CD4-positive, alpha-beta T cell (primary cell): ENCODE measurements at regions not wholly inside any gene's neighbourhood (a gene's known extent, or its start where the extent isn't known, plus 50 kb on each side); places are given as distances from the start of the nearest gene placed in this dataset.

Experiments
- ATAC-seq: fragments of 200-7000 bp; cut with Tn5 transposase; one replicate; pipeline ENCODE4 v1.10.0; 2022; ENCODE audit warnings: mild to moderate bottlenecking; ENCODE audit not compliant: poor library complexity
- CTCF ChIA-PET: fragments of 350-600 bp; sonication (Branson Sonifier 250); formaldehyde crosslinking; loops from one replicate; lab custom pipeline; 2021; ENCODE audit warnings: antibody characterized with exemption, inconsistent platforms; lab: Charles Lee
- POLR2A ChIA-PET: fragments of 350-600 bp; sonication (Branson Sonifier 250); formaldehyde crosslinking; loops from one replicate; lab custom pipeline; 2021; ENCODE audit warnings: antibody characterized with exemption, inconsistent platforms; lab: Charles Lee
- DNase-seq, 14 experiments: peaks; one replicate each; pipeline ENCODE4 v3.0.0-alpha.2; 2013 to 2020; ENCODE audit warnings: mixed read lengths in 2 of 14
- H3K27ac ChIP-seq, 2 donors: one replicate each; pipeline versions ENCODE4 v1.5.1 to v1.7.0; 2013; ENCODE audit warnings: low read length in 2 of 2, low read depth in 1 of 2, mild to moderate bottlenecking in 1 of 2
- H3K27me3 ChIP-seq, 2 experiments: 1 replicate in 1 of 2; 2 replicates in 1 of 2; pipeline versions ENCODE4 v1.6.1 to v1.7.0; 2013; ENCODE audit warnings: low read length in 2 of 2, control low read depth in 1 of 2, mild to moderate bottlenecking in 1 of 2, moderate library complexity in 1 of 2; ENCODE audit not compliant: insufficient read depth in 2 of 2, control insufficient read depth in 1 of 2
- H3K36me3 ChIP-seq: one replicate; pipeline ENCODE4 v1.6.1; 2013; ENCODE audit warnings: low read length, control low read depth; ENCODE audit not compliant: insufficient read depth
- H3K4me1 ChIP-seq: one replicate; pipeline ENCODE4 v1.6.1; 2013; ENCODE audit warnings: low read length, control low read depth; ENCODE audit not compliant: insufficient read depth
- H3K4me3 ChIP-seq: one replicate; pipeline ENCODE4 v1.5.1; 2013; ENCODE audit warnings: mild to moderate bottlenecking, low read length, moderate library complexity
- H3K9me3 ChIP-seq, 2 experiments: 1 replicate in 1 of 2; 2 replicates in 1 of 2; pipeline versions ENCODE4 v1.6.1 to v1.7.0; 2013; ENCODE audit warnings: low read length in 2 of 2, mild to moderate bottlenecking in 2 of 2, control low read depth in 1 of 2, moderate library complexity in 1 of 2; ENCODE audit not compliant: control insufficient read depth in 1 of 2, insufficient read depth in 1 of 2
- H3K27ac Mint-ChIP-seq: one replicate; pipeline ENCODE4 v1.8.0; 2020; ENCODE audit warnings: mixed read lengths
- H3K27me3 Mint-ChIP-seq: one replicate; pipeline ENCODE4 v1.8.0; 2021; ENCODE audit warnings: mixed read lengths
- H3K36me3 Mint-ChIP-seq: one replicate; pipeline ENCODE4 v1.8.0; 2021; ENCODE audit warnings: low read depth, mixed read lengths
- H3K4me1 Mint-ChIP-seq: one replicate; pipeline ENCODE4 v1.8.0; 2021; ENCODE audit warnings: low read depth, mixed read lengths
- H3K4me3 Mint-ChIP-seq: one replicate; pipeline ENCODE4 v1.8.0; 2020; ENCODE audit warnings: mild to moderate bottlenecking, mixed read lengths
- H3K9me3 Mint-ChIP-seq: one replicate; pipeline ENCODE4 v1.8.0; 2020; ENCODE audit warnings: mixed read lengths
- intact Hi-C, 2 experiments: fragments of 100-400 bp; cut with DNase I in 1 of 2; cut with micrococcal nuclease in 1 of 2; formaldehyde crosslinking; loops; one replicate each; pipeline versions ENCODE4 v1.15.1 to v1.9.0; 2023 to 2025; cut with DNase I, micrococcal nuclease
- TF ChIP-seq, protein P1 (sequence below): fragments of 200-600 bp; IDR thresholded peaks from one replicate; pipeline ENCODE4 v1.8.0; 2022; ENCODE audit warnings: antibody characterized with exemption, mild to moderate bottlenecking

DNA sequence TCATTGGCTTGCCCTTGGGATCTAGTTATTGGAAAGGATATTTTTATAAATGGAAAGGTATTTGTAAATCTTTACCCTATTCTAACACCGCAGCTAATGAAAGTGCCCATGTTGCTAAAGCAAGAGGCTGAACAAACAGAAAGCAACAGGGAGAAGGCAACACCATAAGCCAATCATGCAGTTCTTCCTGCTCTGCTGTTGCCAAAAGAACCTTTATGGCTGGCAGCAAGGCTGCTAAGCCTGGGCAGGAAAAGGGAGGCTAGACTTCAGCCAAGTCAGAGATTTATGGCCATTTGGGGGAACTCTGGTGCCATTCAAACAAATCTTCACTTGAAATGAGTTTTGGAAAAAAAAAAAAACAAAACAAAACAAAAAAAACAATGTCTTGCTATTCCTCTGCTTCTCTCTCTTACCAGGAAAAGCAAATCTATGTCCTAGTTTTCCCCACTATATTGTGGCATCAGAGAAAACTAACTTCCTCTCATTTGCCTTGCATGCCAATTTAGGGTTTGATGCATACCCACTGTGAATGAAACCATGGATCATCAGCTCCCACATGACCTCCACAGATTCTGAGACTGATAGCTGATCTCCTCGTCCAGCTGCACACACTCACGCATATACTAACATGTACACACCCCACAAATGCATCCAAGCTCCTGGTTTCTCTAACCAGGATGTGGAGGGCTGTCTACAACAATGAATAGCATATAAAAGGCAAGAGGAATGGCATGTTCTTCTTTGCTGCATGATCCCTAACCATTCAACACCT, 179.3 kb downstream of the C1D start:
- ATAC-seq (no peak), DNase-seq (no peak)
- Histone ChIP-seq H3K27me3 (peaks cover 0 to 2% of the 10 kb centered on the region in 2 experiments), H3K9me3 (no peaks in the 10 kb centered on the region), H3K36me3 (no peaks in the 10 kb centered on the region), H3K4me3 (no peak overlapping the region), H3K27ac (no peak overlapping the region), H3K4me1 (no peaks in the 10 kb centered on the region)
- Mint-ChIP-seq H3K27ac (no peak overlapping the region), H3K9me3 (no peaks in the 10 kb centered on the region), H3K36me3 (no peaks in the 10 kb centered on the region), H3K27me3 (peaks cover 3% of the 10 kb centered on the region), H3K4me1 (no peaks in the 10 kb centered on the region), H3K4me3 (no peak overlapping the region)
- TF ChIP-seq, protein P1, sequence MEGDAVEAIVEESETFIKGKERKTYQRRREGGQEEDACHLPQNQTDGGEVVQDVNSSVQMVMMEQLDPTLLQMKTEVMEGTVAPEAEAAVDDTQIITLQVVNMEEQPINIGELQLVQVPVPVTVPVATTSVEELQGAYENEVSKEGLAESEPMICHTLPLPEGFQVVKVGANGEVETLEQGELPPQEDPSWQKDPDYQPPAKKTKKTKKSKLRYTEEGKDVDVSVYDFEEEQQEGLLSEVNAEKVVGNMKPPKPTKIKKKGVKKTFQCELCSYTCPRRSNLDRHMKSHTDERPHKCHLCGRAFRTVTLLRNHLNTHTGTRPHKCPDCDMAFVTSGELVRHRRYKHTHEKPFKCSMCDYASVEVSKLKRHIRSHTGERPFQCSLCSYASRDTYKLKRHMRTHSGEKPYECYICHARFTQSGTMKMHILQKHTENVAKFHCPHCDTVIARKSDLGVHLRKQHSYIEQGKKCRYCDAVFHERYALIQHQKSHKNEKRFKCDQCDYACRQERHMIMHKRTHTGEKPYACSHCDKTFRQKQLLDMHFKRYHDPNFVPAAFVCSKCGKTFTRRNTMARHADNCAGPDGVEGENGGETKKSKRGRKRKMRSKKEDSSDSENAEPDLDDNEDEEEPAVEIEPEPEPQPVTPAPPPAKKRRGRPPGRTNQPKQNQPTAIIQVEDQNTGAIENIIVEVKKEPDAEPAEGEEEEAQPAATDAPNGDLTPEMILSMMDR: no peak
- intact Hi-C loops: no loop called here
- POLR2A ChIA-PET: no interaction called here
- CTCF ChIA-PET: no interaction called here

DNA sequence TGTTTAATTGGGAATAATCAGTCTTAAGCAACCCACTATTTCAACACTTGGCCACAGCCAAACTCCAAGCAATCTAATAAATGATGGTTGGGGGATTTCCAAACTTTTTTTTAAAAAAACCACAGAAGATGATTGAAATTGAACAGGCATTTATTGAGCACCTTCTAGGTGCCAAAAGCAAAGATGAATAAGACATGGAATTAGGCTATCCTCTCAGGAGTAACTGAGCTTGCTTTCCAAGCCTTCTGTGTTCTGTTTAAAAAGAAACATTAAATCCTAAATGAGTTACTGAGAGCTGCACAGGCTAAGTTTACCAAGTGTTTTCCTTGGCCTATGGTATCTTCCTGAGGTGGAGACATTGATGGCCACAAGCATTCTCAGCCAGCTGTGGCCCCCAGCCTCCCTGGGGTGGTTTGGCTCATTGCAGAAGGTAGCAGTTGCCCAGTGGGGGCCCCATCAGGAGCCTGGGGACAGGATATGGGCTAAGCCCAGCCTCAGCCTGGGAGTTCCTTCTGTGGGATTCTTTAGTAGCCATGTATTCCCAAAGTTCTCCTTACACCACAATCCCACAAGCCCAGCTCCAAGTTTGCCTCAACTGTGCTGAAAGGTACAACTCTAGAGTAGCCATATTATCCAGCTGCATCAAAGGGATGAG, 174.3 kb downstream of the C1D start:
- DNase-seq: no peak
- no peak overlapping the region for H3K27ac Mint-ChIP-seq
- H3K4me1 Mint-ChIP-seq: no peaks in the 10 kb centered on the region
- ChIA-PET CTCF (interaction anchor here (0.6 kb wide), 1 partner anchor 689 kb away, joined by 5 read pairs; no protein-coding TSS in a partner anchor), POLR2A (interaction anchor here (0.6 kb wide), 1 partner anchor 1375 kb away, joined by 3 read pairs; no protein-coding TSS in a partner anchor)
- no peak overlapping the region for H3K27ac ChIP-seq
- H3K4me3 ChIP-seq: no peak overlapping the region
- H3K27me3 ChIP-seq: no peaks in the 10 kb centered on the region
- no peaks in the 10 kb centered on the region for H3K4me1 ChIP-seq
- H3K36me3 Mint-ChIP-seq: no peaks in the 10 kb centered on the region
- H3K36me3 ChIP-seq: no peaks in the 10 kb centered on the region
- no peak for ATAC-seq
- no peaks in the 10 kb centered on the region for H3K27me3 Mint-ChIP-seq
- no peaks in the 10 kb centered on the region for H3K9me3 ChIP-seq
- H3K9me3 Mint-ChIP-seq: no peaks in the 10 kb centered on the region
- intact Hi-C loops: no loop called here
- H3K4me3 Mint-ChIP-seq: no peak overlapping the region
- TF ChIP-seq, protein P1: no peak

DNA sequence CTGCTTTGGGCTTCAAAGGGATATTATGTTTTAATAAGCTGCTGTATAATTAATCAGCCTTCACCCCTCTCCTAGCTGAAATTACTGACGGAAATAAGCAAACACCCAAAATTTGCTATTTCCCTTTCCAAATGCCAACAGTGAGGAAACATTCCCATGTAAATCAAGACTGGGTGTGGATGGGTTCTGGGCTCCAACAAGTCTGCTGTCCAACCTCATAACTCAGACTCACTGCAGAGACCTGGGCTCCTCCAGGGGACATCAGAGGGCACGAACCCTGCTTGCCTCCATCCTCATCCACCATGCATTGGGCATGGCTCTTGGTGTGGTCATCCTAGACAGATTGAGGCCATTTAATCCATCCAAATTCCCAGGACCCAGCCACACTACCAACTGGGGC, 173.7 kb downstream of the C1D start:
- no peaks in the 10 kb centered on the region for H3K36me3 Mint-ChIP-seq
- intact Hi-C loops: no loop called here
- TF ChIP-seq, protein P1: no peak
- H3K27ac Mint-ChIP-seq: no peak overlapping the region
- DNase-seq: no peak
- Histone ChIP-seq H3K27ac (no peak overlapping the region), H3K4me1 (no peaks in the 10 kb centered on the region), H3K4me3 (no peak overlapping the region), H3K27me3 (no peaks in the 10 kb centered on the region), H3K9me3 (no peaks in the 10 kb centered on the region), H3K36me3 (no peaks in the 10 kb centered on the region)
- no peak for ATAC-seq
- H3K4me1 Mint-ChIP-seq: no peaks in the 10 kb centered on the region
- H3K9me3 Mint-ChIP-seq: no peaks in the 10 kb centered on the region
- ChIA-PET POLR2A (interaction anchor here (0.6 kb wide), 1 partner anchor 1375 kb away, joined by 3 read pairs; no protein-coding TSS in a partner anchor), CTCF (no interaction called here)
- H3K4me3 Mint-ChIP-seq: no peak overlapping the region
- H3K27me3 Mint-ChIP-seq: no peaks in the 10 kb centered on the region
